ENCODE measurements at regions not wholly inside any gene's neighbourhood (a gene's known extent, or its start where the extent isn't known, plus 50 kb on each side); places are given as distances from the start of the nearest gene placed in this dataset.

DNA sequence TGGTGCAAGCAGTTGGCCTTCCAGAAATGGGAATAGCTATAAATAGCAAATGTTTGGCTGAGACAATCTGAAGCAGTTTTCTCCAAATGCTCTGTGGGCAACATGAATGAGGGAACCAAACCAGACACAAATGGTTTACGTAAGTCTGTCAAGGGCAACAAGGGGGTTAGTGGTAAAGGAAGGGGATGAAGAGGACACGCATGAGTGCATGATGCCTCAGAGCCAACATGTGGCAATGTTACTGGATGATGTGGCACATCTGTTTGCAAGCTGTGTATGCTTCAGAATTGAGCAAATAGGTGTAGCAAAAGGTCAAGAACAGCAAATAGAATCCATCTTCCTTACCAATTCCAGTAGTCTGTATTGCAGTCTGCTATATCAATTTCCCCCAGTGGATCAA is 76.3 kb upstream of the LMO4 start:
- H3K9me3 ChIP-seq, result no peaks in the 10 kb centered on the region
- BruUV-seq (replicated peaks), result no TSS peak
- TF ChIP-seq, protein P1, sequence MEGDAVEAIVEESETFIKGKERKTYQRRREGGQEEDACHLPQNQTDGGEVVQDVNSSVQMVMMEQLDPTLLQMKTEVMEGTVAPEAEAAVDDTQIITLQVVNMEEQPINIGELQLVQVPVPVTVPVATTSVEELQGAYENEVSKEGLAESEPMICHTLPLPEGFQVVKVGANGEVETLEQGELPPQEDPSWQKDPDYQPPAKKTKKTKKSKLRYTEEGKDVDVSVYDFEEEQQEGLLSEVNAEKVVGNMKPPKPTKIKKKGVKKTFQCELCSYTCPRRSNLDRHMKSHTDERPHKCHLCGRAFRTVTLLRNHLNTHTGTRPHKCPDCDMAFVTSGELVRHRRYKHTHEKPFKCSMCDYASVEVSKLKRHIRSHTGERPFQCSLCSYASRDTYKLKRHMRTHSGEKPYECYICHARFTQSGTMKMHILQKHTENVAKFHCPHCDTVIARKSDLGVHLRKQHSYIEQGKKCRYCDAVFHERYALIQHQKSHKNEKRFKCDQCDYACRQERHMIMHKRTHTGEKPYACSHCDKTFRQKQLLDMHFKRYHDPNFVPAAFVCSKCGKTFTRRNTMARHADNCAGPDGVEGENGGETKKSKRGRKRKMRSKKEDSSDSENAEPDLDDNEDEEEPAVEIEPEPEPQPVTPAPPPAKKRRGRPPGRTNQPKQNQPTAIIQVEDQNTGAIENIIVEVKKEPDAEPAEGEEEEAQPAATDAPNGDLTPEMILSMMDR (IDR thresholded peaks at IDR 0.05; ENCODE audit: insufficient read depth in 1 of 2, low read depth in 1 of 2, low read length in 1 of 2, severe bottlenecking in 1 of 2, unreplicated experiment in 1 of 2), result no peak
- H3K4me3 Mint-ChIP-seq (ENCODE audit: unreplicated experiment), result no peak overlapping the region
- no peaks in the 10 kb centered on the region for H3K36me3 ChIP-seq (ENCODE audit: control insufficient read depth, insufficient read depth, low read length)
- H3K27me3 ChIP-seq (replicated peaks; ENCODE audit: control insufficient read depth, insufficient read depth, low read length), result no peaks in the 10 kb centered on the region
- no peak overlapping the region for H3K27ac Mint-ChIP-seq (ENCODE audit: unreplicated experiment)
- H3K4me1 ChIP-seq, result no peaks in the 10 kb centered on the region
- peaks cover 9% of the 10 kb centered on the region for H3K27me3 Mint-ChIP-seq (ENCODE audit: insufficient read depth, unreplicated experiment)
- H3K4me3 ChIP-seq (ENCODE audit: low read depth, low read length), result no peak overlapping the region
- CTCF ChIA-PET, result no interaction called here
- POLR2A ChIA-PET, result no interaction called here
- H3K36me3 Mint-ChIP-seq (ENCODE audit: insufficient read depth, unreplicated experiment), result no peaks in the 10 kb centered on the region
- H3K4me1 Mint-ChIP-seq (ENCODE audit: low read depth, unreplicated experiment), result no peaks in the 10 kb centered on the region
- intact Hi-C loops (cut with micrococcal nuclease; ENCODE audit: unreplicated experiment), result no loop called here
- DNase-seq, result no peak
- H3K9me3 Mint-ChIP-seq (ENCODE audit: unreplicated experiment), result no peaks in the 10 kb centered on the region

DNA sequence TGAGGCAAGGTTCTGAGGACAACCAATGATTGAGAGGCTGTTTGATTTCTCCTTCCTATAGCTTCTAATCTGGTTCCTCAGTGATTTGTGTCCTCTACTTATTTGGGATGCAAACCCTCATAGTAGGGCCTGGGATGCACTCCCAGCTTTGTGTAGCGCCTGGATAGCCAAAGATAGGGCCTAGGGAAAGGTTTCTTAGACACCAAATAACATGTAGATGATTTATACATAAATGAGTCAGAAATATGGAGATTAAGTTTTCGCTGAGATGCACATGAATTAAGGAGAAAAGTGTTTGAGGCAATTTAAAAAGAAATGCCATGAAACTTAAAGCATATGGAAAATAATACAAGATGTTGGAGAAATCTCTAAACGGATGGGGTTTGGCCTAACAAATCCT is 66.0 kb upstream of the LMO4 start:
- POLR2A ChIA-PET, result no interaction called here
- no peaks in the 10 kb centered on the region for H3K36me3 ChIP-seq (ENCODE audit: control insufficient read depth, insufficient read depth, low read length)
- no peak overlapping the region for H3K4me3 Mint-ChIP-seq (ENCODE audit: unreplicated experiment)
- peaks cover 1% of the 10 kb centered on the region for H3K27me3 Mint-ChIP-seq (ENCODE audit: insufficient read depth, unreplicated experiment)
- no peak for DNase-seq
- H3K4me1 ChIP-seq, result no peaks in the 10 kb centered on the region
- CTCF ChIA-PET, result no interaction called here
- no peaks in the 10 kb centered on the region for H3K9me3 Mint-ChIP-seq (ENCODE audit: unreplicated experiment)
- H3K4me3 ChIP-seq (ENCODE audit: low read depth, low read length), result no peak overlapping the region
- no peak overlapping the region for H3K27ac Mint-ChIP-seq (ENCODE audit: unreplicated experiment)
- no TSS peak for BruUV-seq (replicated peaks)
- intact Hi-C loops (cut with micrococcal nuclease; ENCODE audit: unreplicated experiment), result no loop called here
- TF ChIP-seq, protein P1 (IDR thresholded peaks at IDR 0.05; ENCODE audit: insufficient read depth in 1 of 2, low read depth in 1 of 2, low read length in 1 of 2, severe bottlenecking in 1 of 2, unreplicated experiment in 1 of 2), result no peak
- no peaks in the 10 kb centered on the region for H3K4me1 Mint-ChIP-seq (ENCODE audit: low read depth, unreplicated experiment)
- H3K9me3 ChIP-seq, result no peaks in the 10 kb centered on the region
- no peaks in the 10 kb centered on the region for H3K27me3 ChIP-seq (replicated peaks; ENCODE audit: control insufficient read depth, insufficient read depth, low read length)
- no peaks in the 10 kb centered on the region for H3K36me3 Mint-ChIP-seq (ENCODE audit: insufficient read depth, unreplicated experiment)

DNA sequence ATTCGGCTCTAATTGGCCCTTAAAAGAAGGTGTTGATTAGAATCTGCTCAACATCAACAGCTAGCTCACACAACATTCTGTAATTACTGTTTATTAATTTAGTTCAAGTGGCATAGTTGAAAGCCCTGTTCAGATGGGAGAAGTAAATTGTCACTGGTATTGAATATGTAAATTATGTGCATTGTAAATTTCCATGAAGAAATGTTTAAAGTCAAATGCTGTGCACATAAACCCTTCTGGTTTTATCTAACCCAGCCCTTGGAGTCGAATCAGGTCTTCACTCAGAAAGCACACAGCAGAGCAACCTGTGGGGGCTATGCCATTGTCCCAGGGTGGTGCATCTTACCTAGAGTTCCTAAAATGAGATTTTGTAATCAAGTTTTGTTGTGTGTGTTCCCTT is 65.4 kb upstream of the LMO4 start:
- CTCF ChIA-PET, result no interaction called here
- no peak for DNase-seq
- POLR2A ChIA-PET, result no interaction called here
- Mint-ChIP-seq H3K9me3 (ENCODE audit: unreplicated experiment) (no peaks in the 10 kb centered on the region), H3K27ac (ENCODE audit: unreplicated experiment) (no peak overlapping the region), H3K27me3 (ENCODE audit: insufficient read depth, unreplicated experiment) (peaks cover 6% of the 10 kb centered on the region), H3K36me3 (ENCODE audit: insufficient read depth, unreplicated experiment) (no peaks in the 10 kb centered on the region), H3K4me3 (ENCODE audit: unreplicated experiment) (no peak overlapping the region), H3K4me1 (ENCODE audit: low read depth, unreplicated experiment) (no peaks in the 10 kb centered on the region)
- Histone ChIP-seq H3K9me3 (no peaks in the 10 kb centered on the region), H3K36me3 (ENCODE audit: control insufficient read depth, insufficient read depth, low read length) (no peaks in the 10 kb centered on the region), H3K27me3 (replicated peaks; ENCODE audit: control insufficient read depth, insufficient read depth, low read length) (no peaks in the 10 kb centered on the region), H3K4me3 (ENCODE audit: low read depth, low read length) (no peak overlapping the region), H3K4me1 (no peaks in the 10 kb centered on the region)
- TF ChIP-seq, protein P1 (IDR thresholded peaks at IDR 0.05; ENCODE audit: insufficient read depth in 1 of 2, low read depth in 1 of 2, low read length in 1 of 2, severe bottlenecking in 1 of 2, unreplicated experiment in 1 of 2), result no peak
- no TSS peak for BruUV-seq (replicated peaks)
- intact Hi-C loops (cut with micrococcal nuclease; ENCODE audit: unreplicated experiment), result no loop called here

Data from Caco-2 (cell line).